Aorta (tissue), 5 donors: ENCODE measurements at regions not wholly inside any gene's neighbourhood (a gene's known extent, or its start where the extent isn't known, plus 50 kb on each side); places are given as distances from the start of the nearest gene placed in this dataset.

Experiments
- ATAC-seq: fragments of 200-7000 bp; cut with Tn5 transposase; one replicate; pipeline ENCODE4 v1.9.1; 2022; ENCODE audit warnings: moderate library complexity; ENCODE audit not compliant: low FRiP score
- DNase-seq, 2 donors: peaks; one replicate each; pipeline ENCODE4 v3.0.0-alpha.2; 2020
- H3K27ac ChIP-seq, 2 donors: one replicate each; pipeline ENCODE4 v1.5.1; 2013; ENCODE audit warnings: low read length in 2 of 2, mild to moderate bottlenecking in 2 of 2, moderate library complexity in 2 of 2, control low read depth in 1 of 2, inconsistent platforms in 1 of 2, low read depth in 1 of 2
- H3K27me3 ChIP-seq, 2 donors: one replicate each; pipeline ENCODE4 v1.6.1; 2013; ENCODE audit warnings: control low read depth in 1 of 2, low read length in 1 of 2, mild to moderate bottlenecking in 1 of 2, moderate library complexity in 1 of 2; ENCODE audit not compliant: insufficient read depth in 2 of 2, control insufficient read depth in 1 of 2
- H3K36me3 ChIP-seq, 2 donors: one replicate each; pipeline ENCODE4 v1.6.1; 2013; ENCODE audit warnings: control low read depth in 1 of 2, low read length in 1 of 2, mild to moderate bottlenecking in 1 of 2; ENCODE audit not compliant: insufficient read depth in 2 of 2, control insufficient read depth in 1 of 2
- H3K4me1 ChIP-seq, 2 donors: one replicate each; pipeline ENCODE4 v1.6.1; 2013; ENCODE audit warnings: low read length in 2 of 2, control low read depth in 1 of 2, mild to moderate bottlenecking in 1 of 2, moderate library complexity in 1 of 2; ENCODE audit not compliant: insufficient read depth in 2 of 2, control insufficient read depth in 1 of 2
- H3K4me3 ChIP-seq, 2 donors: one replicate each; pipeline ENCODE4 v1.5.1; 2013; ENCODE audit warnings: low read length in 2 of 2, control low read depth in 1 of 2, mild to moderate bottlenecking in 1 of 2
- H3K9me3 ChIP-seq: one replicate; pipeline ENCODE4 v1.6.1; 2013; ENCODE audit warnings: mild to moderate bottlenecking, low read length; ENCODE audit not compliant: control insufficient read depth
- WGBS, 2 donors: extraction: QIAGEN DNeasy Blood & Tissue Kit; methylation state at CpG; one replicate each; pipeline ENCODE4 v1.1.7; 2013; 5-methylcytosine and 5-hydroxymethylcytosine counted together
- intact Hi-C, 2 donors: fragments of 100-400 bp; cut with DNase I; formaldehyde crosslinking; loops; one replicate each; pipeline versions ENCODE4 v1.14.2 to v1.15.0; 2022
- donor health status: healthy with polysubstance abuse.
- donor health status: Bipolar disorder and iron deficiency.
- donor health status: DM: no; HTN: no; CAD: no.
- donor health status: DM: no; HTN: no; CAD: no.
- donor health status: DM: yes; HTN: yes; CAD: no.

GRCh38 chr2:6480514-6480913 lies 385.2 kb downstream of the CMPK2 start:
- Histone ChIP-seq H3K9me3 (no peaks in the 10 kb centered on the region), H3K27me3 (no peaks in the 10 kb centered on the region), H3K4me3 (no peak overlapping the region), H3K36me3 (no peaks in the 10 kb centered on the region), H3K27ac (no peak overlapping the region), H3K4me1 (no peaks in the 10 kb centered on the region)
- ATAC-seq (no peak), DNase-seq (no peak)
- intact Hi-C loops: no loop called here
- 96 to 97% methylated on average over 4 of the region's 4 CpGs for WGBS, 2 donors

GRCh38 chr2:6482256-6482655 lies 383.5 kb downstream of the CMPK2 start:
- no peak for DNase-seq
- Histone ChIP-seq H3K27ac (no peak overlapping the region), H3K4me1 (no peaks in the 10 kb centered on the region), H3K9me3 (no peaks in the 10 kb centered on the region), H3K36me3 (no peaks in the 10 kb centered on the region), H3K4me3 (no peak overlapping the region), H3K27me3 (no peaks in the 10 kb centered on the region)
- intact Hi-C loops: no loop called here
- no peak for ATAC-seq
- 47 to 48% methylated on average over 4 of the region's 4 CpGs for WGBS, 2 donors

DNA sequence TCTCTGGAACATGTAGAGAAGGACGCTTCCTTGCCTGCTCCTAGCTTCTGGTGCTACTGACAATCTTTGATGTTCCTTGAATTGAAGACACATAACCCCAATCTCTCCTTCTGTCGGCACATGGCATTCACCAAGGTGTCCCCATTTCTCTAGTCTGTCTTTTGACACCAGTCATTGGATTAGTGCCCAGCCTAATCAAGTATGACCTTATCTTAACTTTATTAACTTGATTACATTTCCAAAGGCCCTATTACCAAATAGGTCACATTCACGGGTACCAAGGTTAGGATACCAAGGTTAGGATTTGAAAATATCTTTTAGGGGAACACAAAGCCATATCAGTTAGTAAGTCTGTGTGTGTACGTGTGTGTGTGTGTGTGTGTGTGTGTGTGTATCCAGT lies 377.9 kb downstream of the CMPK2 start:
- no peaks in the 10 kb centered on the region for H3K36me3 ChIP-seq
- peaks cover 1% of the 10 kb centered on the region for H3K9me3 ChIP-seq
- WGBS, 2 donors: 72 to 77% methylated on average over 4 of the region's 4 CpGs
- DNase-seq: no peak
- H3K4me3 ChIP-seq: no peak overlapping the region
- H3K27me3 ChIP-seq: no peaks in the 10 kb centered on the region
- intact Hi-C loops: no loop called here
- H3K4me1 ChIP-seq: no peaks in the 10 kb centered on the region
- no peak for ATAC-seq
- H3K27ac ChIP-seq: no peak overlapping the region

DNA sequence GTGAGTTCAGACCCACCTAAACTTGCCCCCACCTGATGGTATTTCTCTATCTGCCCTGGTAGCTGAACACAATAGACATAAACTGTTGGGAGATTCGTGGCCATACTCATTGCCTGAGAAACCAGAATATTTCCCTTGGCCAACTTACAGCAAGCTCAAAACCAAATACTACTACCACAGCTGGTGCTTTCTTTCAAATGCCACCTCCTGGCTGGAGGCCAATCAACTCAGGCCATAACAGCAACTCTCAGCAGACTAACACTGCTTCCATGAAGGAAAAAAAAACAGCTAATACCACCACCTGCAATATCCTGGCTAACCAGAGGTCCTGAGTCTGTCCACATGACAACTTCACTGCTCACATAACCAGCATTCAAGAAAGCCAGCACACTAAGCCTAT lies 373.1 kb downstream of the CMPK2 start:
- no peak overlapping the region for H3K4me3 ChIP-seq
- H3K27me3 ChIP-seq: no peaks in the 10 kb centered on the region
- no peak for DNase-seq
- peaks cover 1% of the 10 kb centered on the region for H3K9me3 ChIP-seq
- H3K4me1 ChIP-seq: no peaks in the 10 kb centered on the region
- no peak for ATAC-seq
- WGBS, 2 donors: 5 to 12% methylated on average over 1 of the region's 1 CpG
- no peaks in the 10 kb centered on the region for H3K36me3 ChIP-seq
- intact Hi-C loops: no loop called here
- no peak overlapping the region for H3K27ac ChIP-seq

DNA sequence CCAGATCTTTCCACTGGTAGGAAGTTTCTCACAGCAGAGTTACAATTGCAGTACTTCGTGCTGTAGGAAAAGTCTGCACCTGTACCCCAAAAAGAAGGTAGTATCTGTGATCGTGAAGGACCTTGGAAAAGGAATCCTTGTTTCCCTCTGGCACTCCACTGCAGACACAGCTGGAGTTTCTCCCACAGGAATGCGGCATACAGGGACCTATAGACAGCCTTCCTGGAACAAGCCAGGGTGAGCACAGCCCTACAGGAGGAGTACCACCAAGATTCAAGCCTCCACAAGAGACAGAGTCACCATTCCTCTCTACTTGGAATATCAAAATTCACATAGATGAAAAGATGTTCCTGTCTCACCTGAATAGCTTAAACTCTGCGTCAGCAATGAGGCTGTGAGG lies 372.4 kb downstream of the CMPK2 start:
- Histone ChIP-seq H3K27me3 (no peaks in the 10 kb centered on the region), H3K36me3 (no peaks in the 10 kb centered on the region), H3K4me1 (no peaks in the 10 kb centered on the region), H3K27ac (no peak overlapping the region), H3K4me3 (no peak overlapping the region), H3K9me3 (peaks cover 1% of the 10 kb centered on the region)
- DNase-seq (no peak), ATAC-seq (no peak)
- 84 to 89% methylated on average over 4 of the region's 4 CpGs for WGBS, 2 donors
- intact Hi-C loops: no loop called here

DNA sequence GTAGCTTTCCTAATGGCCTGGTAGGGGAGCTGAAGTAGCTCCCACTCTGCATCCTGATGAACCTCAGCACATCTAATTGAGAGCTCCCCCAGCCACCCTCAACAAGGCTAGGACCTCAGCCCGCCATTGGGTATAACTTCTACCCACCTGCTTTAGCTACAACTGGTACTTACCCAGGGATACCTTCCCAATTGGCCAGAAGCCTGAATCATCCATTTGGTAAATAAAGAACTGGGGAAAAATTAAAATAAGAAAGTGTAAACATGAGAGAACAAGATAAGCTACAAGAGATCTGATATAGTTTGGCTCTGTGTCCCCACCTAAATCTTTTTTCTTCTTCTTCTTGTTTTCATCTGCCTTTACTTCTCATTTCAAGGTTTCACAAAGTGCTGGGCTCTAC lies 372.0 kb downstream of the CMPK2 start:
- 76 to 78% methylated on average over 1 of the region's 1 CpG for WGBS, 2 donors
- intact Hi-C loops: no loop called here

GRCh38 chr2:6495466-6495865 lies 370.2 kb downstream of the CMPK2 start:
- intact Hi-C loops: no loop called here
- H3K9me3 ChIP-seq: peaks cover 1% of the 10 kb centered on the region
- no peaks in the 10 kb centered on the region for H3K36me3 ChIP-seq
- WGBS, 2 donors: 93 to 95% methylated on average over 19 of the region's 19 CpGs
- no peak overlapping the region for H3K4me3 ChIP-seq
- no peak overlapping the region for H3K27ac ChIP-seq
- H3K27me3 ChIP-seq: no peaks in the 10 kb centered on the region
- DNase-seq (no peak), ATAC-seq (peak; percentile 29)
- H3K4me1 ChIP-seq: no peaks in the 10 kb centered on the region

More for the DNA sequence above, 372.0 kb downstream of the CMPK2 start:
- no peak overlapping the region for H3K4me3 ChIP-seq
- H3K36me3 ChIP-seq: no peaks in the 10 kb centered on the region
- no peak overlapping the region for H3K27ac ChIP-seq
- no peaks in the 10 kb centered on the region for H3K27me3 ChIP-seq
- peaks cover 1% of the 10 kb centered on the region for H3K9me3 ChIP-seq
- H3K4me1 ChIP-seq: no peaks in the 10 kb centered on the region
- ATAC-seq (no peak), DNase-seq (no peak)

- Histone ChIP-seq H3K27me3 (no peaks in the 10 kb centered on the region), H3K4me1 (no peaks in the 10 kb centered on the region), H3K27ac (no peak overlapping the region), H3K9me3 (peaks cover 1% of the 10 kb centered on the region), H3K36me3 (no peaks in the 10 kb centered on the region), H3K4me3 (no peak overlapping the region)
- no peak for DNase-seq
- no peak for ATAC-seq
- intact Hi-C loops: no loop called here
- 94 to 96% methylated on average over 14 of the region's 14 CpGs for WGBS, 2 donors
Observed at GRCh38 chr2:6496376-6496775, 369.3 kb downstream of the CMPK2 start.

GRCh38 chr2:6497048-6497447 lies 368.7 kb downstream of the CMPK2 start:
- H3K36me3 ChIP-seq: no peaks in the 10 kb centered on the region
- H3K9me3 ChIP-seq: peaks cover 1% of the 10 kb centered on the region
- no peak for DNase-seq
- no peaks in the 10 kb centered on the region for H3K4me1 ChIP-seq
- no peak for ATAC-seq
- intact Hi-C loops: no loop called here
- H3K27me3 ChIP-seq: no peaks in the 10 kb centered on the region
- WGBS, 2 donors: 89 to 94% methylated on average over 1 of the region's 1 CpG
- no peak overlapping the region for H3K27ac ChIP-seq
- no peak overlapping the region for H3K4me3 ChIP-seq
